ENCODE measurements at regions not wholly inside any gene's neighbourhood (a gene's known extent, or its start where the extent isn't known, plus 50 kb on each side); places are given as distances from the start of the nearest gene placed in this dataset.

GRCh38 chr4:56220261-56220660 lies 167.0 kb downstream of the AASDH start:
- Mint-ChIP-seq H3K4me3 (no peak overlapping the region), H3K4me1 (peaks cover 23% of the 10 kb centered on the region), H3K36me3 (peaks cover 8% of the 10 kb centered on the region), H3K9me3 (peaks cover 5% of the 10 kb centered on the region), H3K27ac (no peak overlapping the region), H3K27me3 (ENCODE audit: low read depth) (no peaks in the 10 kb centered on the region)
- no peak for TF ChIP-seq CTCF (IDR thresholded peaks at IDR 0.05; ENCODE audit: unreplicated experiment)
- no peak for DNase-seq (ENCODE audit: low spot score in 2 of 2, unreplicated experiment in 2 of 2)

GRCh38 chr4:56219447-56219846 lies 167.8 kb downstream of the AASDH start:
- peaks cover 23% of the 10 kb centered on the region for H3K4me1 Mint-ChIP-seq
- peaks cover 8% of the 10 kb centered on the region for H3K36me3 Mint-ChIP-seq
- no peak for TF ChIP-seq CTCF (IDR thresholded peaks at IDR 0.05; ENCODE audit: unreplicated experiment)
- DNase-seq (ENCODE audit: low spot score in 2 of 2, unreplicated experiment in 2 of 2): no peak
- H3K4me3 Mint-ChIP-seq: no peak overlapping the region
- H3K27me3 Mint-ChIP-seq (ENCODE audit: low read depth): no peaks in the 10 kb centered on the region
- peaks cover 5% of the 10 kb centered on the region for H3K9me3 Mint-ChIP-seq
- no peak overlapping the region for H3K27ac Mint-ChIP-seq

GRCh38 chr4:56218230-56218895 lies 168.9 kb downstream of the AASDH start:
- Mint-ChIP-seq H3K27ac (no peak overlapping the region), H3K9me3 (peaks cover 5% of the 10 kb centered on the region)

GRCh38 chr4:56217343-56217890 lies 169.9 kb downstream of the AASDH start:
- Mint-ChIP-seq H3K9me3 (peaks cover 5% of the 10 kb centered on the region), H3K4me1 (peaks cover 23% of the 10 kb centered on the region), H3K27me3 (ENCODE audit: low read depth) (no peaks in the 10 kb centered on the region), H3K27ac (peak overlapping the region; percentile 67), H3K36me3 (peaks cover 5% of the 10 kb centered on the region), H3K4me3 (no peak overlapping the region)
- DNase-seq (ENCODE audit: low spot score in 2 of 2, unreplicated experiment in 2 of 2): no peak
- TF ChIP-seq CTCF (IDR thresholded peaks at IDR 0.05; ENCODE audit: unreplicated experiment): no peak

More at GRCh38 chr4:56218230-56218895, 168.9 kb downstream of the AASDH start:
- Mint-ChIP-seq H3K4me3 (no peak overlapping the region), H3K36me3 (peaks cover 5% of the 10 kb centered on the region), H3K4me1 (peaks cover 23% of the 10 kb centered on the region), H3K27me3 (ENCODE audit: low read depth) (no peaks in the 10 kb centered on the region)
- TF ChIP-seq CTCF (IDR thresholded peaks at IDR 0.05; ENCODE audit: unreplicated experiment): no peak
- DNase-seq (ENCODE audit: low spot score in 2 of 2, unreplicated experiment in 2 of 2): no peak

- DNase-seq (ENCODE audit: low spot score in 2 of 2, unreplicated experiment in 2 of 2): no peak
- H3K27ac Mint-ChIP-seq: no peak overlapping the region
- H3K4me3 Mint-ChIP-seq: no peak overlapping the region
- H3K36me3 Mint-ChIP-seq: peaks cover 10% of the 10 kb centered on the region
- H3K4me1 Mint-ChIP-seq: peaks cover 23% of the 10 kb centered on the region
- no peak for TF ChIP-seq CTCF (IDR thresholded peaks at IDR 0.05; ENCODE audit: unreplicated experiment)
- H3K27me3 Mint-ChIP-seq (ENCODE audit: low read depth): no peaks in the 10 kb centered on the region
- peaks cover 10% of the 10 kb centered on the region for H3K9me3 Mint-ChIP-seq
Observed at GRCh38 chr4:56215901-56216300, 171.4 kb downstream of the AASDH start.
